HG02981 (cell line): ENCODE measurements at regions not wholly inside any gene's neighbourhood (a gene's known extent, or its start where the extent isn't known, plus 50 kb on each side); places are given as distances from the start of the nearest gene placed in this dataset.

Experiments
- ATAC-seq: cut with Tn5 transposase; IDR thresholded peaks from one replicate; pipeline ENCODE4 v1.9.1; 2021; ENCODE audit warnings: mild to moderate bottlenecking, moderate library complexity; ENCODE audit not compliant: unreplicated experiment

DNA sequence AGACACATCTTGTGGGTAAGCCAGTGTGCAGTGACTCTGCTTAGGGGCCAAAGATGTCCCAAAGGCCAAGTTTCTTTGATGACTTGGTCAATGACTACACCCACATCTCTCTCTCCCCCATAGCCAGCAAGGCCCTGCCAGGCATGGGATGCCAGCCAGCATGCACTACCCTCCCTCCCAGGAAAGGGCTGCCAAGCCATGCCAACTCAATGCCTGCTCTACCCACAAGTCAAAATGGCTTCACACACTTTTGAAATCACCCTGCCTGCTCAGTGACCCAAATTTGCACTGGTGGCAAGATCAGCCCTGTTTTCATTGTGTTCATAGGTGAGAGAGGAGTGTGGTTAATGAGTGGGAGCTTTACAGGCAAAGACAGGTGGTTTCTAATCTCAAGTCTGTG is 112.5 kb downstream of the MATN1 start:
- no peak for ATAC-seq

DNA sequence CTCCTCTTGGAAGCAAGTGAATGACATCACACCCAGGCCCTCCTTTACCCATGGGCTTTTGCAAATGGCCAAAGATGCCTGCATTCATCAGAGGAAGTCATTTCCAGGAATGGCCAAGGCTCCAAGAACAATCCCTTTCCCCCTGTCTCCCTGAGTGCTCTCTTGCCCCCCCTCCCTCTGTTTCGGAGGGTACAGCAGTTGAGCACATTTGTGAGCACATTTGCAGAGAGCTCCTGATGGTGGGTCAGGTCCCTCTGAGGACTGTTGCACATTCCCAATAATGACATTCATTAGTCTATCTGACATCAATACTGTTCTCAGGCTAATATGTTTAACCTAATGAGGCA is 113.4 kb downstream of the MATN1 start:
- no peak for ATAC-seq

DNA sequence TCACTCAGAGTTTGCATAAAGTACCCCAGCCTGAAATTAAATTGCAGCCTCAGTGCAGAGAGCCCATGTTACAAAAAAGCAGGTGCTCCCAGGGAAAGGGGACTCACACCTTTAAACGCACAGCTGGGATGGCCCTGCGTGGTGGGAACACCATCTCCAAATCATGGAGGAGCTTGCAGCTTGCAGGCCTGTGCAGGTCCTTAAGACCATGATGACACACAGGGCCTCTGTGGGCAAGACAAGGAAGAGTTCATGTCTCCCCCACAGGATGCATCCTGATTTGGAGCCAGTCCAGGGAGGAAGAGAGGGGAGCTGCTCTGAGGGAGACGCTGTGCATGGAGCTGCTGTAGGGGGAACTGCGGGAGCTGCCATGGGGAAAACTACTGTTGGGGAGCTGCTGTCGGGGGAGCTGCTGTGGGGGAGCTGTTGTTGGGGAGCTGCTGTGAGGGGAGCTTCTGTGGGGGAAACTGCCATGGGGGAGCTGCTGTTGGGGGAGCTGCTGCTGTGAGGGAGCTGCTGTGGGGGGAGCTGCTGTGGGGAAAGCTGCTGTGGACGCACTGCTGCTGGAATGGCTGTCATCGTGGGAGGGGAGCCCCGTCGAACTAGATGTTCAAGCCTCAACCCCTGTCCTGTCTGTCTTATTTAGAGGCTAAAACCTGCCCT is 113.9 kb downstream of the MATN1 start:
- ATAC-seq = no peak

DNA sequence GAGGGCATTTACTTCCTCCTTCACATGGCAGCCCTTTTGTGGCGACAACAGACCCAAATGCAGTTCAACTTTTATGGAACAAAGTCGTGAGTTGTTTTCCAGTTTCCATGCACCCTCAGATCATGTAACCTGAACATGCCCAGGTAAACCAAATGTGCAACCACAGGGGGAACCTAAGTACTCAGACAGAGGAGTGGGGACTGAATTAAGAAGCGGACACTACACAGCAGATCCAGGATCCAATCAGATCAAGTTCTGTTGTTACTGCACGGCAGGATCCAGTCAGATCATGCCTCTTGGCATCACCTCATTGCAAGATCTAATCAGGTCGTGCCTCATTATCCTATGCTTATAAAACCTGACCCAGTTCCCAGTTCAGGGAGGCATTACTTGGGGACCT is 115.7 kb downstream of the MATN1 start:
- ATAC-seq = no peak

DNA sequence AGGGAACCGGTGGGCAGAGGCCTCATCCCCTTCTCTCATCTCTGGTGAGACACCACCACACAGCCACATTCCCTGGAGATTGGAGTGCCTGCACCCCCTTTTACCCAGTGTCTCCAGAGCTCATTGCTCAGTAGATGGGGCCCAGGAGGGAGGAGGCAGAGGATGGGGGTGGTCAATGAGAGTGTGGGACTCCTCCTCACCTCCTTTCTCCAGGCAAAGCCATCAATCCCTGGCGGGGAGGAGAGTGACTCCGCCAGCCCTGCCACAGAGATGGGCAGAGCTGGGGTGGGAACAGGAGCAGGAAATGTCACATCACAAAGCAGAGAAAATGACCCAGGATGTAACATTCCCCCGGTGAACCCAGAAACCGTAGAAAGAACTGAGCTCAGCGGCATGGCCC is 117.2 kb downstream of the MATN1 start:
- no peak for ATAC-seq

DNA sequence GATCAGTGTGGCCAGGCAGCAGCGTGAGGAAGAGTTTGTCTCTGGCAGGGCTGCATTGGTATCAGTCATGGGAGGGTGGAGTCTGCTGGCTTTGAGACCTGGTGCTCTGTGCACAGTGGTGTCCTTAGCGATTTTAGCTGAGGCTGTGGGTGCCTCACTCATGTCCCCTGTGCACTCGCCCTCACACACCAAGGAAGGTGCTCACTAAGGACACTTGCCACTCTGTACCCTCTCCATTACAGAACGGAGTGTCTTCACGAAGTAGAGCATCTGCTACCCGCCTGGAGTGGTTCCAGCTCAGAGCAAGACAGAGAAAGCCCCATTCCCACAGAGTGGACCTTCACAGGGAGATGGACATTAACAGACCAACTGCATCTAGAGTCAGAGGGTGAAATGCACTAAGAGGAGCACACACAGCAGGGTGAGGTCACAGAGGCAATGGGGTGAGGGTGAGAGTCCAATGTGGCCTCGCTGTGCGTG is 117.9 kb downstream of the MATN1 start:
- ATAC-seq = no peak

DNA sequence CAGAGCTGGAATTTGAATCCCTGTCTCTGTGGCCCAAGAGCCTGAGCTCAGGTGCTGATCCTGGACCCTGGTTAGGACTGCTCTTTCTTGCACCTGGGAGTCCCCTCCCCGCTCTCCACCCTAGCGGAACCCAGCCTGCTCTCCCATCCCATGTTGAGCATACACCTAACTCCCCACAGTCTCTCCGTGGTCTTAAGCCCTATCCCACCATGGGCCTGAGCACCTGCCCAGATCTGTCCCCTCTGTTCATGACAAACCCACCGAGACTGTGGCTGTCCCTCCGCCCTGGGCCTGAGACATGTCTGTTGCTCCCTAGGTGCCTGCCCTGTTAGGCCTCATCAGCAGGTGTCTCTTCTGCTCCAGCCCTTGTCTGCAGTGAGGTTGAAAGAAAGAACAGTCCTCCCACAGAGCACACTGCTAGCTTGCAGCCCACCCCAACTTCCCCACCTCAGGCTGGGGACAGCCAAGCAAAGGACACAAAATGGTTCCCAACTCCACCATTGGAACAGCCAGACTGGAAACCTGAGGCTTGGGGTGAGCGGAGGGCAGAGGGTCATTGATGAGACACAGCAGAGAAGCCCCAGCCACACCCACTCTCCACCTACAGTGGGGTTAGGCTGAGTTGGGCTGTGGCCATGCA is 118.5 kb downstream of the MATN1 start:
- no peak for ATAC-seq

DNA sequence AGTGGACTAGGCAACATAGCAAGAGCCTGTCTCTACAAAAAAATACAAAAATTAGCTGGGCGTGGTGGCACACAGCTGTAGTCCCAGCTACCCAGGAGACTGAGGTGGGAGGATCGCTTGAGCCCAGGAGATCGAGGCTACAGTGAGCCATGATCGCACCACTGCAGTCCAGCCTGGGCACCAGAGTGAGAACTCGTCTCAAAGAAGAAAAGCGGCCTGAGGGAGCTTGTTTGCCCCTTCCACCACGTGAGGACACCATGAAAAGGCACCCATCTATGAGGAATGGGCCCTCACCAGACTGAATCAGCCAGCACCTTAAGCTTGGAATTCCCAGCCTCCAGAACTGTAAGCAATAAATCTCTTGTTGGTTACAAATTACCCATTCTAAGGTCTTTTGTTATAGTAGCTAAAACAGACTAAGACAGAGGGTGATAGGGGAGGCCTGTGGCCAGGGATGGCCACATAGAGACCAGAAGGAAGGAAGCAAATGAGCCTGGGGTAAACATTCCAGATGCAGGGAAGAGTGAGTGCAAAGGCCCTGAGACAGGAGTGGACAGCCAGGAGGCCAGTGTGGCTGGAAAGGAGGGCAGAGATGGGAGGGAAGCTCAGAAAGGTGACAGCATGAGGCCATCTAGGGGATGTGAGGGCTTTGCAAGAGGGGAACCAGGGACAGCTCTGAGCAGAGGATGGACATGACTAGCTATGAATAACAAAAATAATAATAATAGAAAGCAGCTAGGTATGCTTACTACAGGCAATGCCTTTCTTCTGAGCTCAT is 120.1 kb downstream of the MATN1 start:
- ATAC-seq = no peak

DNA sequence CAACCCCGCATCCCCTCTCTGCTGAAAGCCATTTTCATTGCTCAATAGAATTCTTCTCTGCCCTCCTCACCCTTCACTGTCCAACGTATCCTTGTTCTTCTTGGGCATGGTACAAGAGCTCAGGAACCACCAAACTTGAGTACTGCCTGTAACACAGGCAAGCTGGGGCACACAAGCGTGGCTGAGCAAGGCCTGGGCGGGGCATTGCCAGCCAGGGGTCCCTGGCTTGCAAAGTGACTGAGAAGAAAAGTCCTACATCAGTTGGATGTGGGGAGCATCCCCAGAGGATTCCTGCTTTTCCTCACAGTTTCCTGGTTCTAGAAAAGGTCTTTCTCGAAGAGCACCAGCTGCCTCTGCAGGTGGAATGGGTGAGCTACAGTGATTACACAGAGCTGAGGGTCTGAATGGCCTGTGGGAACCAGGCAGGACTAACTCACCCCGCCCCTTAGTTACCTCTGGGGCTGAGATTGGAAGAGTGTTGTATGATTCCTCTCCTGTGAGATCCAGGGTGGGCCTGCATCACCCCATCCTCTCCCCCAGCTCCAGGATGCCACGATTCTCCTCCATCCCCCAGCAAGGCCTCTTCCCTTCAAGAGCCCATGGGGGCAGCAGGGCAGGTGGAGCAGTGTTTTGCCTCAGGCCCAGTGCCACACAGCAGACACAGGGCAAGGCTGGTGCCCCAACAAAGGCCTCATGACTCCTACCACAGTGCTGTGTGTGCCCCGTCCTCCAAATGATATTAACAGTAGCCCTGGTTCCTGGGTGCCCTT is 121.9 kb downstream of the MATN1 start:
- no peak for ATAC-seq

DNA sequence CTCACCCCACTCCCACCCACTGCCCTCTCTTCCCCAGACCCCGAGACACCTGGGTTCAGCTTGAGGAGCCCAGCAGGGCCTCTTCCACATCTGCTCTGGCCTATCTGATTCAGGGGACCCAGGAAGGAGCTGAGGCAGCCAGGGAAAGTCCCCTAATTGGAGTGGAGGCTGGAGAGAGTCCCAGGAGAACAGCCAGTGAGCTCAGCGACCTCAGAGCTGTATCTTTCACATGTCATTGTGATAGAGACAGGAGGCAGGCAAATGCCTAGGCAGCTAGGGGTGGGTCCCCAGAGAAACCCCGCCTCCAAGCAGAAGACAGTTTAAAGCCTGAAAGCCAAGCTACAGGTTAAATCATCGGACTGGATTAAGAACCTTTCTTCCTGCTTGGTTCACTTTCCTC is 122.7 kb downstream of the MATN1 start:
- ATAC-seq = no peak

DNA sequence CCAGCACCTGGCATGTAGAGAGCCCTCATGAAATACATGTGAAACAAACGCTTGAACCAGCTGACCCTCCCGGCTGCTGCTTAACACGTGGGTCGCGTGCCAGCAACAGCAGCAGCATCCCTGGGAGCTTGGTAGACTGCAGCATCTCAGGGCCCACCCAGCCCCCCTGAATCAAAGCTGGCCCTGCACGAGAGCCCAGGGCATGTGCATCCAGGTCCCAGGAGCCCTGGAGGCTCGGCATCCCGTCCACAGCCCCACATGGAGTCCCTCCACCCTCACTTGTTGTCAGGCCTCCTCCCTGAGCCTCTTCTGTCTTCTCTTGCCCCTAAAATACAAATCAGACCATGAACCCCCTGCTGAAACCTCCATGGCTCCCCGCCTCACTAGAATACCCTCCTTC is 123.1 kb downstream of the MATN1 start:
- ATAC-seq = no peak

DNA sequence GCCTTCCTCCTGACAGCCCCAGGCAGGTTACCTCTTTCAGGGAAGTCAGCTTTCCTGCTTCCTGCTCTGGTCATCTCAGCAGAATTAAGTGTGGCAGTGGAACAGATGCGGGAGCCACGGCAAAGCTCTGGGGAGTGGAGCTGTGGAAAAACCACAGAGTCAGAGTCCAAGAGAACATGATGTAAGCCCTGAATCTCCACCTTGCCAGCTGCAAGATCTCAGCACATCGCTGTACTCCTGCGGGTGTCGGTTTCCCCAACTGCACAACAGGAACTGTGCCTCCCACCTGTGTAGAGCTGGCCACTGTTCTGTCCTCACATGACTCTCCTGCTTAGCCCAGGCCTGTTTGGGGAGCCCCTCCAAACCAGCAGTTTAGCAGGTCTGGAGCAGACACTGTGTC is 123.7 kb downstream of the MATN1 start:
- no peak for ATAC-seq

DNA sequence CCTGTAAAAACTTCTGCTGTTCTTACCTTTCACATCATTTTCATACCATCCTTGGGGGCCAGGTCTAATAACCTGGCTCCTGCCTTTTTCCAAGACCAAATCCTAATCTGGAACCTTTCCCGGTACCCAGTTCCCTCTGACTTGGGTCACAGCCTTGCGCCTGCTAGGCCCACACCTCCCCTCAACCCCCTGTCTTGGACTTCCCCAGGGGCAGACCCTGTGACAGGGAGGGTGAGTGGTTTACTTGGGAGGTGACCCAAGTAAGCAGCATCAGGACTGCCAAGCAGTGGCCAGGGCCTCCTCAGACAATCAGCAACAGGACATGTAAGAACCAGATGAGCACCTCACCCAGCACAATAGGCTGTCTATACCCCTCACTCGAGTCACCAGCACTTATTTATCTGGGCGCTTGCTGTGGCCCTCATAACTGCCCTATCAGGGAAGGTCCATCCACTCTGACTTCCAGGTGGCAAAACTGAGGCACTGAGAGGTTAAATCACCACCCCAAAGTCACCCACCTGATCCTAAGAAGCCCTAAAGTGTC is 124.7 kb downstream of the MATN1 start:
- ATAC-seq = no peak

DNA sequence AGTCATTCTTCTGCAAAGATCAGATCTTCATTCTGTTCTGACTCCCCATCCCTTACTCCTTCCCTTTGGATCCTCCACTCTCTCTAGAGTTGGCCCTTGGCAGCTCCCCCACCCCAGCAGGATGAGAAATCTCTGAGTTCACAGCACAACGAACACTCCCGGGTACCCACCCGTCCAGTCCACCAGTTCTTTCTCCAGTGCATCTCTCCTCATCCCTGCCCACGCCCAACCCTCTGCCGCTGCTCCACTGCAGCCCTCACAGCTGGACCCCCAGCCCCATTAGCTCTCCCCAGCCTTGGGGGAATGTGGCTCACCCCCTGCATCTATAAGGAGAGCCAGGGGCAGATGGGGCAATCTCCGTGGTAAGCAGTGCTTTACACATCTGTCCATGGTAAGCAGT is 125.7 kb downstream of the MATN1 start:
- no peak for ATAC-seq

DNA sequence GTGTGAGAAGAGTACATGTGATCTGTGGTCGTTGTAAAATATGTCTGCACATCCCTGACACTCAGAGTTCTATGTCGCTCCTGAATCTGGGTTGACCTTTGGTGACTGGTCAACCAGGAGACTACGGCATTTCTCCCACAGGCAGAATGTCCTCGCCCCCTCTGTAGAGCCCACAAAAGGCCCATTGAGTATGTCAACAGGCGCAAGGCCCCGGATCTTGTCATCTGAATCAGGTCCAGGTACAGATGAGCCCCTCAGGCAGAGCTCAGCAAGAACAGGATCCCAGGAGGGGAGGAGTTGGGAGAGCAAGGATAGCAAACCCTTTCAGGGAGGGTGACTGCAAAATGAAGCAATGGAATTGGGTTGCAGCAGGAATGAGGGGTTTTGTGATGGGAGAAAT is 126.5 kb downstream of the MATN1 start:
- ATAC-seq = no peak

DNA sequence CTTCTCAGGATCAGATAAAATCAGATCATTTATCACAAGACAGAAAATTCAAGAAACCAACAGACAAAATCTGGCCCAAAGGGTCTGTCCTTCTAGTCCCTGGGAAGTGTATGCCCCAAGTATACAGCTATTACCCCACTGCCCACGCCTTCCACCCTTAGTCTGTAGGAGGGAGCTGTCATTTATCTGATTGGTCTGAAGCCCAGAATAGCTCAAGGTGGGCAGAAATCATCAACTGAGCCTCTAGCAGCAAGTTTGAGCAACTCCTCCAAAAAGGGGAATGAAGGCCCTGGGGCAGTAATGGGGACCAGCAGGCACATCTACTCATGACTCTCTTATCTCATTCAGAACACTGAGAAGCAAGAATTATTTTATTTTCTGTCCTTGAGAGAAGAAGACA is 126.9 kb downstream of the MATN1 start:
- ATAC-seq = no peak

DNA sequence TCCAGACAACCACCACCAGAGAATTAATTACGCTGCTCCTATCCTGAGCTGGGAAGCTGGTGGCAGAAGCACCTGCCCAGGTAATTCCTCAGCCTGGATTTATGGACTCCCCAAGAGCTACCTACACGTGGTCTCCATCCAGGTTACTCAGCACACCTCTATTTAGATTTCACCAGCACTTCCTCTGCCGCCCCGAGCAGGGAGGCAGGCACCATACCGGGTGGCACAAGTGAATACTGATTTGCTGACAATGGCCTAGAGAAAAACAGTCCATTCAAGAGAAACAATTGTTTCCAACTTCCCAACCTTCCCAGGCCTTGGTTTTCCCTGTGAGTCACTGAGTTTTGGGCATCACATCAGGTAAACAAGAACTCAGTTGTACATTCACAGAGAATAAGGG is 134.3 kb downstream of the MATN1 start:
- no peak for ATAC-seq

DNA sequence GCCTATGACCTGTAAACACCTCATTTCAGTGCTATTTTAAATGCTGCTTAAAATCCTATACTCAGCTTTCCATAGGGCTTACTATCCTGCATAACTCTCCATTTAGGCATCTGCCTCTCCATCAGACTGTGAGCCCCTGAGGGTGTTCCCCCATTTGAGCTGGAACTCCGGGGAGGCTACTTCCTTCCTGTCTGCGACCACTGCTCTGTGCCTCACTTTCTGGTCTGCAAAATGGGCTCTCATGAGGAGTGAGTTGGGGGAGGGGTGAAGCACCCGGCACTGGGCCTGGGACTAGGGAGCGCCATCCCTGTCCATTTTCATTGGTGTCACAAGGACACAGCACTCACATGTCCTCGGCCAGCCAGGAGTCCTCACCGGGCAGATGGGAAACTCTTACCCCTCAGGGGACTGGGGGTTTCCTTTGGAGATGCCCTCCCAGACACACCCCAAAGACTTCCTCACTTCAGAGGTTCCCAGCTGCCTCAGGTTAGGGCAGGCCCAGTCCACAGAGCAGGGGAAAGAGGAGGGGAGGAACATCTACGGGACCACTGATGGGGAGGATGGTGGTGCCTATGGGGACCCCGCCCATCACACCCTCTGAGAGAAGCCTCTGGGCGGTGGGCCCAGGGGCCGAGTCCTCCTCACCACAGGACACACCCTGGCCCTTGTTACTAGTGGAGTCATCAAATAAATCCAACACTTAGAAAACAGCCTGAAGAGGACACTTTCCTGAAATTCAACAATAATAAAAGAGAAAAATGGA is 134.9 kb downstream of the MATN1 start:
- ATAC-seq = no peak

DNA sequence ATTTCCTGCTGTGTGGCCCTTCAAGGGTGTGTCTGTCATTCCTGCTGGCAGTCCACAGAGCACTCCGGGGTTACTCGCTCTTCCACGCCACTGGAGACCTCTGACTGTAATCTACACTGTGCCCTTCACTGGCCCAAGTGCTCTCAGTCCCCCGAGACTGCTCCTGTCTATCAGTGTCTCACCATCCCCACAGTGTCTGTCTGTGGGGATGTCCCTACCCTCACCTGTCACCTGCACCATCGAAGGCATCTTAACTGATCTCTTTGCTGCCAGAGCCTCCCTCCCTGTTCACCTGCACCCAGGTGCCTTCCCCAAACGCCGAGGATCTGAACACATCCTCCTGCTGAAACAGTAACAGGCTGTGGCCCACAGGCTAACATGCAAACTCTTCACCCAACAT is 136.7 kb downstream of the MATN1 start:
- ATAC-seq = no peak

DNA sequence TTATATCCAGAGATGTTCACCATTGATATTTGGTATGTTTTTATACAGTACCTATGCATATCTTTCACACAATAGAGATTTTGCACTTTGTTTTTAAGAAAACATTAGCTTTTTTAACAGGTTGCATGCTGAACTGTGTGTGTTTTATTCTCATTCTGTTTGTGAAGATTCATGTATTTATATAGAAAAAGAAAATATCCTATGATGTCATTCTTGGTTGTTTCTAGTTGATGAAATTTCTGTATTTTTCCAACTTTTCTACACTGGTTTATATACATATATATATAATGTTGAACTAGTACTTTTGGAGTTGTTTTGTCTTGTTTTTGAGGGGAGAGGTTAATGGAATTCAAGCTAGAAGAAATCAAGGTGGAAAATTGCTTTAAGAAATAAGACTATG is 143.8 kb downstream of the MATN1 start:
- ATAC-seq = no peak

DNA sequence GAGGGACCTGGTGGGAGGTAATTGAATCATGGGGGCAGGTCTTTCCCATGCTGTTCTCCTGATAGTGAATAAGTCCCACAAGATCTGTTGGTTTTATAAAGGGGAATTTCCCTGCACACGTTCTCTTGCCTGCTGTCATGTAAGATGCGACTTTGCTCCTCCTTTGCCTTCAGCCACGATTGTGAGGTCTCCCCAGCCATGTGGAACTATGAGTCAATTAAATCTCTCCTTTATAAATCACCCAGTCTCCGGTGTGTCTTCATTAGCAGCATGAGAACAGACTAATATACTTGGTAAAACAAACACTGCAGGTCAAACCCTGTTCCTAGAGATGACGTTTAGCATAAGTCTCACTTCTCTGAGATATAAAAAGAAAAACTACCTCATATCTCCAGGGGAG is 148.3 kb downstream of the MATN1 start:
- ATAC-seq = no peak
